SK-N-DZ (cell line): ENCODE measurements at regions not wholly inside any gene's neighbourhood (a gene's known extent, or its start where the extent isn't known, plus 50 kb on each side); places are given as distances from the start of the nearest gene placed in this dataset.
"Not testable (repeated sequence)": the region's sequence is repeated elsewhere in the genome, so short reads cannot be mapped to it uniquely, and the experiment has no call there.

Experiments used
- DNase-seq: peaks from one replicate; pipeline ENCODE4 v3.0.0-alpha.2; 2015; ENCODE audit warnings: low spot score

DNA sequence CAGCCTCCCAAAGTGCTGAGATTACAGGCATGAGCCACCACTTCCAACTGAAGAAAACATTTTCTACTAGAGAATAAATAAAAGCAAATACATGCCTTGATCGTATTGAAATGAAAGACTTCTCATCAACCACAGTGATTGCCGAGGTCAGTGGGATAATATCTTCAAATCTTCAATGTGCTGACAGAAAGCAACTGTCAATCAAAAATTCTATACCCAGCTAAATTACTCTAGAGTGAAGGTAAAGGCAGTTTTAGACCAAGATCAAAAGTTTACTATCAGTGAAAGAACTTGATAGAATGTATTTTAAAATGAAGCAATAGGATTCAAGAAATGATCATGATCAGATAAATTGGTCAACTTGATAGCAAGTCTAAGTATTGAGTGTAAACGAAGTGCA, 130.6 kb downstream of the BRD1 start:
- no peak for DNase-seq

DNA sequence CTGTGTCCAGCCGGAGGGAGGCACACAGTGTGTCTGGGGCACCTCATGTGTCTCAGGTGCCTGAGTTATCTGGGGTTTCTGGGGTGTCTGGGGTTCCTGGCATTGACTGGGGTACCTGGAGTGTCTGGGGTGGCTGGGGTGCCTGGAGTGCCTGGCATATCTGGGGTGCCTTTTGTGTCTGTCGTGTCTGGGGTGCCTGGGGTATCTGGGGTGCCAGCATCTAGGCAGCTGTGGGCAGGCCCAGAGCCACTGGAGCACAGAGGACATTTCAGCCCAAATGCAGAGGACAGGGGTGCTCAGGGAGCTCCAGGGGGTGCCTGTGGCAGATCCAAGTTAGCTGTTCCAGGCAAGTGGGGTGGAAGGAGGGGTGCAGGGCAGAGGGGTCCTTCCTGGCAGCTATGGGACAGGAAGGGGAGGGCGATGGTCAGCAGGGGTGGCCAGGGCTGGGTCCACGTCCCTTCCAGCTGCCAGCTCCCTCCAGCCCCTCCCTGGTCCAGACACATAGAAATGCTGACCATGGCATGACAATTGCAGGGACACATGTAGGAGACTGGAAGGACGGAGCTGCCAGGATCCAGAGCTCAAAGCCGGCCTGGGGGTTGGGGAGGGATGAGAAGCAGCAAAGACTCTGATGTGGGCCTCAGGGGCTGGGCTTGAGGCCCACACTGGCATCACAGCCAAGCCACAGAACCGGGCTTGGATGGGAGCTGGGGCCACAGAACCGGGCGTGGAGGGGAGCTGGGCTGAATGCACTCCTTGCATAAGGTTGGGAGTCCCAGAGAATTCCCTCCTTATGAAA, 133.0 kb downstream of the BRD1 start:
- no peak for DNase-seq

DNA sequence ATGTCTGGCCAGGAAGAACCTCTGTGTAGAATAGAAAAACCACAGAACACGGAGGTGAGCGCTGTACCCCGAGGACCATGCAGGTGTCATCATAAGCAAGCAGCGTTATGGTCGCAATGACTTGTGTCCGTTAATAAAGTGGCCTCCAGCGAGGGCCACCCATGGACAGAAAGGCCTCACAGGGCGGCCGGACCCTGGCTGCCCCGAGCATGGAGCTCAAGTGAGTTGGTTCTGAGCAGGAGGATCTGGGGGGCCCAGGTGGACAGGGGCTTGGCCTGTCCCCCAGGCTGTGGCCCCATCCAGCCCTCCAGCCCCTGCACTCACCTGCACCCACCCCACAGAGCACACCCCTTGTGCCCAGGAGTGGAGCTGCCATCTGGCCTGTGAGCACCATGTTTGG, 133.8 kb downstream of the BRD1 start:
- DNase-seq: no peak

DNA sequence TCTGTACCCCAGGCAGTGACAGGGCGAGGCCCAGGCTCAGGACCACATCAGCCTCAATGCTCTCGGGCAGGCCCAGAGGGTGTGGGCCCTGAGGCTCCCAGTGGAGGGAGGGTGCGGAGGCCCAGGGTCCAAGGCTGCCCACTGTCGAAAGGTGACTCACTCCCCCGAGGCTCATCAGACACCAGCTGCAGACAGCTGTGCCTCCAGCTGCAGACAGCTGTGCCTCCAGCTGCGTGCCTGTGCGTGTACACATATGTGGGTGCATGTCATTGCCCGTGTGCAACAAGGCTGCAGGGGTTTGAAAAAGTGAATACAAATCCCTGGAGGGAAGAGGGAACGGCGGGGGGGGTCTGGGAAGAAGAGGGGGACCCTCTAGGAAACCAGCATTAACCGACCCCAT, 134.3 kb downstream of the BRD1 start:
- no peak for DNase-seq

DNA sequence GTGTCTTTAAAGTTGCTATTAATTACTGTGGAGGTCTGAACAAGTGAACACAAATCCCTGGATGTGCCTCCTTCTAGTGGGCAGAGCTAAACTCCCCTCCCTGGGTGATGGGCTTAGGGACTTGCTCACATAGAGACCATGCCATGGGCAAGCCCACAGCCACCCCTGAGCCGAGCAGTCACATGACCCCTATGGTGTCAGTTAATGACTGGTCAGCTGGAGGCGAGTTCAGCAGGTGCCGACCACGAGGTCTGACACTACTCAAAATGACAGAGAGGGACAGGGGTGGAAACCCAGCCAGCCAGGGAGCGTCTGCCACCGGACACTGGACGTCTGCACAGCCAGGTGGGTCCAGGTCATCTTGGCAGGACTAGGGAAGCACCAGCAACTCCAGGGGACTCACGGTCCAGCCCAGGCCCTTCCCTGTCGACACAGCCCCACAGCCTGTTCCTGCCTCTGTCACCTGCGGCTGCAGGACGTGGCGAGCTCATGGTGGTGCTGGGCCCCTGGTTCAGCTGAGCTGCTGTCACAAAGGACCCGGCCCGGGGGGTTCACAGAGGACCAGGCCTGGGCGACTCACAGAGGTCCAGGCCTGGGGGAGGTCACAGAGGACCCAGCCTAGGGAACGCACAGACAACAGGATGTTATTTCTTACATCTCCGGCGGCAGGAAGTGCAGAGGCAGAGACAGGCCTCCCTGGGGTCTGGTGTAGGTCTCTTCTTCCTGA, 135.0 kb downstream of the BRD1 start:
- DNase-seq: no peak

DNA sequence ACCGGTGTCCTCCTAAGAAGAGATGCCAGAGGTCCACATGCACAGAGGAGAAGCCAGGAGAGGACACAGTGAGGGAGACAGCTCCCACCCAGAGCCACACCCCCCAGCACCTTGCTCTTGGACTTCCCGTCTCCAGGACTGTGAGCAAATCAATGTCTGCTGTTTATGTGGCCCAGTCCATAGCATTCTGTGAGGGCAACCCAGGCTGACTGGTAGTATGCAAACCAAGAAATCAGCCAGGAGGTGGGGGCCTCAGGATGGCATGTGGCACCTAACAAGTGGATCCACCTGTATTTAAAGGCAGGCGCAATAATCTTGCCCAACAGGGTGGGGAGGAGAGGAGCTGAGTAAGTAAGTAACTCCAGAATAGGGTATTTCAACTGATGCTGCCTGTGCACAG, 136.4 kb downstream of the BRD1 start:
- no peak for DNase-seq

DNA sequence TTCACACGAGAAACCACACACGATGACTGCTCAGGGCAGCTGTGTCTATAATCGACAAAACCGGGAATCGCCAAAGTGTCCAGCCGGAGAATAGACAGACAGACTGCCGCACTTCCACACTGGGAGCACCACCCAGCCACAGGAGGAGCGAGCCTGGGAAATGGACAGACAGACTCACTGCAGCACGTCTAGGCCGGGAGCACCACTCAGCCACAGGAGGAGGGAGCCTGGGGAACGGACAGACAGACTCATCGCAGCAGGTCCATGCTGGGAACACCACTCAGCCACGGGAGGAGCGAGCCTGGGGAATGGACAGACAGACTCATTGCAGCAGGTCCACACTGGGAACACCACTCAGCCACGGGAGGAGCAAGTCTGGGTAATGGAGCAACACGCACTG, 137.2 kb downstream of the BRD1 start:
- DNase-seq: no peak

DNA sequence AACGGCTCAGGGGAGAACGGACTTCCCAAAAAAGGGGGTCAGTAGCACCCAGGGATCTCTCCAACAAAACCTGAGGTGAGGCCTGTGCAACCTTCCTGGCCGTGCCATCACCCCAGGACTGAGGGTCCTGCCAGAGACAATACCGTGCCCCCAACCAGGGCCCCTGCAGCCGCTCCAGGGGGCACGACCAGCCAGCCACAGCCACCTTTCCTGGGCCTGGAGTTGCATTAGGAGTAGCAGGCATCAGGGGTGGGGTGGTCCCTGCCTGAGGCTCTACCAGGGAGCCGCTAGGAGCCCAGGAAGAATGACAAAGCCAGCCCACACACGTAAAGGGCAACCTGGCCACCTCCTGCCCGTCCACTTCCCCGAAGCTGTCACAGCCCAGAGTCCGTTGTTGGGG, 137.8 kb downstream of the BRD1 start:
- no peak for DNase-seq

DNA sequence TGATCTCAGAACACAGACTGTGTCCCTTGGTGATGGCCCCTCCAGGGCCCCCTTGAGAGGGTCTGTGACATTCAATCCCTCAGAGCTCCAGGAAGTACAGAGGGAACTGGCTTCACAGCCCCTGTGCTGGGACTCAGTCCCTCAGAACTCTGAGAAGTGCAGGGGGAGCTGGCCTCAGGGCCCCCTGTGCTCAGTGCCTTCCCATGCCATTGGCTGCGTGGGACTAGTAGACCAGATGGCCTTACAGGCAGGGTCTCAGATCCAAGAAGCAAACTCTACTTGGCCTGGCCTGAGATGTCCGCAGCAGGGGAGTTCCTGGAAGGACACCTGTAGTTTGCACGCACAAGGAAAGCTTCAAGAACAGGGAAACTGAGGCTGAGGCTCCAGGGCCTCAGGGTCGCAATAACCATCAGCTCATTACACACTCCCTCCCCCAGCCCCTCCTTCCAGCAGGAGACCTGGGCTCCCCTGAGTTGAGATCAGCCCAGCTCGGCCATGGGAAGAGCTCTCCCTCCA, 138.4 kb downstream of the BRD1 start:
- no peak for DNase-seq

DNA sequence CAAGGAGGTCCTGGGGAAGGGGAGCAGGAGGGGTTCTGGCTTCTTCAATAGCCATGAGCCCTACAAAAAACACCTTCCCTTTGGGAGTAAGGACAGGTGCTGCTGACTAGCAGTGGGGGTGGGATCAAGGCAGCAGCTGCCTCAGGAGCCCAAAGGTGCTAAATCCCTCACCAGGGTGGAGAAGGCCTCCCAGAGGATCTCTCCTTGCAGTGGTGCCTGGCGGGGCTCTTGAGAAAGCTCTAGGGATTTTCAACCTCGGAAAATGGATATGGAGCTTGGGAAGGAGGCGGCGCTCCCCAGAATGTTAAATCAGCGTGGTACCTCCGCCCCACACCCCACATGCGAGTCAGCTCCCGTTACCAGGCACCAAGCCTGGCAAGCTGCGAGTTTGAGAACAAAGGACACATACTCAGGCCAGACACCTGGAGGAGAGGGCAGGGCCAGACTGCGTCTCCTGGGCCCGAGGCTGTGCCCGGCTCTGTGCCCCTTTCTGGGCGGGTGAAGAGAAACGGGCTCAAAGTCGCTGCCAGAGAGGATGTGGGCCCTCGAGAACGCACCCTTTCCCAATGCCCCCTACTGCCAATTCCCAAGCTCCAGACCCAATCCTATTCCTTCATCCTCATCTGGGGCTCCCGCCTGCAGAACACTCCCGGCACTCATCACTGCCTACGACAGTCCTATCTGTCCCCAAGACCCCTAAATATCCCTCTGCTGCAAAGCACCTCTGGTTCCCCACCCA, 139.0 kb downstream of the BRD1 start:
- DNase-seq: no peak

DNA sequence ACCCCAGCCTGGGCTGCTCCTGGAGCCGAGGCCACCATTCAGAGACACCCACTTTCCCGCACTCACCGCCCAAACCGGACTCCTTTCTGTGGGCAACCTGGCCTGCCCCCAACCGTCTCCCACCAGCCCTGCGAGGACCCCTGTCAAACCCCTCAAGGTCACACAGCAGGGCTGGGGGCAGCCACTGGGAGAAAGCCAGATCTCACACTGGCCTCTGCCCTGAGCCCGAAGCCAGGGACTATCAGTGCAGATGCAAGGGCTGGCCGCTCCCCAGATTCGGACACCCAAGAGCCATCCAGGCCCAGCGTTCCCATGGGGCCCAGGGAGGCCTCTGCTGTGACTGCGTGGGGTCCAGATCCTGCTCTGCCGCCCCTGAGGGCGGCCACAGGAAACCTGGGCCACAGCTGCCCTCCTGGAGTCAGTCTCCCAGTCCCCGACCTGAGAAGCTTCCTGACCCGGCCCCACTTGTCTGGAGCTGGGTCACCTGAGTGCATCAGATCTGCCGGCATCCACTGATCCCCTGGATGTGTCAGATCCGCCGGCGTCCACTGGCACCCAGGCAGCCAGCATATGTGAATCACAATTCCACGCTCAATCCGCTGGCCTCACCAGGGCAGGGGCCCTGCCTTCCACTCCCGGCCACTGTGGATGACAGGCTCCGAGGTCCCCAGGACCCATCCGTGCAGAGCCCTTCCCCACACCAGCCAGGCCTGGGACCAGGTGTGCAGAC, 139.7 kb downstream of the BRD1 start:
- DNase-seq: no peak

DNA sequence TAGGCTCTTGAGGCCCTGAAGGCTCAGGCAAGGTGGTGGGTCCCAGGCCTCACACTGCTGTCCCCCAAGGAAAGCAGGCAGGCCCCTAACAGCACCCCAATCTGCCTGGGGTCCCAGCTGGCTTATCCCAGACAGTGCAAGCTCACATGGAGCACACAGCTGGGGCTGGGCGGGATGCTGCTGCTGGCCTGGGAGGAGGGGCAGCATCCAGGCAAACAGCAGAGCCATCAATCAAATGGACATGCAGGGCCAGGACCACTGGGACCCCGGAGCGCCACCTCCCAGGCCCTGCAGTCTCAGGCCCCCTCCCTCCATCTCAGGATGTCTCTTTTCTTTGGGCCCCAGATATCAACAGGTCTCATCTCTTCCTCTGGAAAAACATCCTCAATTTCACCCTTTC, 140.3 kb downstream of the BRD1 start:
- DNase-seq: no peak

DNA sequence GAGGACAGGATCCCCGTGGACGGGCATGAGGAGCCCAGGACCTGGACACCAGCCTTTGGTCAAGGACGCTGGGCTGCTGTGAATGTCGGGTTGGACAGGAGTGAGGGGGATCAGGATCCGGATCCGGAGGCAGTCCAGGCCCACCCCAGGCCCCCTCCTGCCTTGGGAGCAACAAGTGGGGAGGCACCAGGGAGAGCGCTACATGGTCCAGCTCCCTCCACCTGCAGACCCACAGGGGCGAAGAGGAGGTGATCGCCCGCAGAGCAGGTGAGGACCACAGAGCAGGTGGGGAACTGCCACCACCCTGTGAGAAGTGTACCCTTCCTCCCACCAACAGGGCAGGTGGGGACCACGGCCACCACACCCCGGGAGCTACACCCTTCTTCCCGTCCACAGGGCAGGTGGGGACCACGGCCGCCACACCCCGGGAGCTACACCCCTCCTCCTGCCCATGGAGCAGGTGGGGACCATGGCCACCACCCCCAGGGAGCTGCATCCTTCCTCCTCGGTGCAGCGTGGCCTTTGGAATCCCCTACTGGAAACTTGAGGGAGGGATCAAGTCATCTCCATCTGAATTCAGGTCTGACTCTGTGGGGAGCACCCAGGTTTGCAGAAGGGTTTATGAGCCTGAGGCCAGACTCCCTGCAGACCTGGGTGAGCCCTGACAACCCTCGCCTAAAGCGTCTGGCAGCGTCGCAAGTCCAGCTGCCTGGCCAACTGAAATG, 141.0 kb downstream of the BRD1 start:
- DNase-seq: no peak

DNA sequence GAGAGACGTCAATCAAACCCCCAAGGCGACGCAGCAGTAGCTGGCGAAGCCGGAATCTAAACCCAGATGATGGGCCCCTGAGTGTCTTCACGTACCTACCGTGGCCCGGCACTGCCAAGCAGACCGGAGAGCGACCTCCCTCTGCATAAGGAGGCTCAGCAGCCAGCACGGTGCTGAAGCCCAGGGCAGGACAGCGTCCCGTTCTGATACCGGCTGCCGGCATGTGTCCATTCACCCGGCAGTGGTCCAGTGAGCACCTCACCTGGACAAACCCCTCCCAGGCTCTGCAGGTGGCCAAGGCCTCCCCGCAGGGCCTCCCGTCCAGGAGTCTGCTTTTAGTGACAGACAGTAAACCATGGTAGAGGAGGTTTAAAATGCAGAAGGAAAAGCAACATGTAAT, 142.0 kb downstream of the BRD1 start:
- no peak for DNase-seq

DNA sequence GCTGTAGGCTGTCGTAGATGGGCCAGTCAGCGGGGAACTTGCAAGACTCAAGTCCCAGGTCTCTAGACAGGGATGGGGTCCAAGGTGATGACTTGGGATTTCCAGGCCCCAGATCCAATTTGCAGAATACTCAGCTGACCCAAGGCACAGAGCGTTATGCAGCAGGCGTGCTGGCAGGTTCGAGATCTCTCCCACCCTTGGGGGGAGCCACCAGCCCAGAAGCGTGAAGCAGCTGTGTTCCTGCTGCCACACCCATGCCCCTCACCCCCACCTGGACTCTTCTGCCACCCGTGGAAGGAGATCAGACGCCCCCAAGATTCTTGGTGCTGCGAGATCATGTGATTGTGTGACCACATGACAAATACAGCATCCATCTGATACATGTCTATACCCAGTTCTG, 142.6 kb downstream of the BRD1 start:
- no peak for DNase-seq

DNA sequence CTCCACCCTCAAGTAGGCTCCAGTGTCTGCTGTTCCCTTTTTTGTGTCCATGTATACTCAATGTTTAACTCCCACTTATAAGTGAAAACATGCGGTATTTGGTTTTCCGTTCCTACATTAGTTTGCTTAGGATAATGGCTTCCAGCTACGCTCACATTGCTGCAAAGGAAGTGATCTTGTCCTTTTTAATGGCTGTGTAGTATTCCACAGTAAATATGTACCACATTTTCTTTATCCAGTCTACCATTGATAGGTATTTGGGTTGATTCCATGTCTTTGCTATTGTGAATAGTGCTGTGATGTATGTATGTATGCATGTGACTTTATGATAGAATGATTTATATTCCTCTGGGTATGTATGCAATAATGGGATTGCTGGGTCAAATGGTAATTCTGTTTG, 144.6 kb downstream of the BRD1 start:
- DNase-seq: no peak

DNA sequence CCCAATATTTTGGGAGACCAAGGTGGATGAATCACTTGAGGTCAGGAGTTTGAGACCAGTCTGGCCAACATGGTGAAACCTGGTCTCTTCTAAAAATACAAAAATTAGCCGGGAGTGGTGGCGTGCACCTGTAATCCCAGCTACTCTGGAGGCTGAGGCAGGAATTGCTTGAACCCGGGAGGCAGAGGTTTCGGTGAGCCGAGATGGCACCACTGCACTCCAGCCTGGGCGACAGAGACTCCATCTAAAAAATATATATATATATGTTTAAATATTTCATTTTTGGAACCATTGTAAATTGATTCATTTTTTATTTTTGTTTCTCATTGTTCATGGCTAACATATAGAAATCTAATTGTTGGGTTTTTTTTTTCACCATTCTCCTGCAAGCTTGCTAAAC, 146.9 kb downstream of the BRD1 start:
- not testable (repeated sequence) for DNase-seq

DNA sequence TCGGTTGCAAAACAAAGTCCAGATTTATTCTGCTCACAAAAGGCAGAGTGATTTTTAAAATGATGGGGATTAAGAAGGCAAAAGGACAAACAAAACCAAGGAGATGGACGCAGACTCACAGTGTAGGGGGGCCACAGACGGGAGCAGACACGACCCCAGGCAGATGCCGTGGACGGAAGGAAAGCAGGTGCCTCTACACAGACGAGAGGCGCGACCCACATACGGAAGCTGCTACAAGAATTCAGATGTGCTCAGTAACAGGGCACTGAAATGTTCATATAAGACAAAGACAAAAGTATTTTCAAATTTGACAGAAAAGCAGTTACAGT, 148.9 kb downstream of the BRD1 start:
- no peak for DNase-seq

DNA sequence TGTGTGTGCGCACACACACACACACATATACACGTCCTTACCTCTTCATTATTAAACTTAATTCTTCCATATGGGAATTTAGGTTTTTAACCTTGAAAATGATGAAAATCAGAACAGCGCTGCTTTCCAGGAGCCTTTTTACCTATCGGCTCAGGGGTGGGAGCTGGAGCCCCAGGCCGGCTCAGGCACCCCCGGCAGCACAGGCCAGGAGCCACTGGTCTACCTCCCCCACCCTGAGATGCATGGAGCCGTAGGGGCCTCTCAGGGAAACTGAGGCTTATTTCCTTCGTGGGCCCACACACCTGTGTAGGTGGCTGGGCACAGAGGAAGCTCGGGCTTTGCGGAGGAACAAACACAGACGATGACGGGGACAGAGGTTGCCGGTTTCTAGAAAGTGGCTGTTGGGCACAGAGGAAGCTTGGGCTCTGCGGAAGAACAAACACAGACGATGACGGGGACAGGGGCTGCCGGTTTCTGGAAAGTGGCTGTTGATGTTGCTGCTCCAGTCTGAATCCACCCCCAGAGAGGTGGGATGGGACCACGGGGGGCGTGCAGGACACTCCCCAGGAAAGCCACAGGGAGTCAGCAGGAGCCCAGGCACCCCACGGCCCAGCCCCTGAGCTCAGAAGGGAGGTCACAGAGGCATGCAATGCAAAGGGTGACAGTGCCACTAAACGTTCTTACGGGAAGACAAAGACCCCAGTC, 149.4 kb downstream of the BRD1 start:
- no peak for DNase-seq

DNA sequence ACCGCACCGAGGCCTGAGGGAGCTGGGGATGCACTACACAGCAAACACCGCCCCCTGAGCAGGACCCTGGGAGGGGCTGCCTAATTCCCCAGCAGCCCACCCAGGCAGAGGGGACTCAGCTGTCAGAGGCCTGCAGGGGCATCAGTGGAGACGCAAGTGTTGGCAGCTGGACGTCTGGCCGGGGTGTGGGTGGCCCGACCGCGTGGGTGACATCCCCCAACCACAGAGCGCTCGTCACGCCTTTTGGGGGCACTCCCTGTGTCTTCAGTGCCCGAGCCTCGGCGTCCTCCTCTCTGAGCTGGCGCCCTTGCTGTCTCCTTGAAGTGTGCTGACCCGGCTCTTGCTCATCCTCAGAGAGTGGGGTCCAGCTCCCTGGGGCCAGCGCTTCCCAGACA, 150.2 kb downstream of the BRD1 start:
- DNase-seq: no peak
